B cell (primary cell): ENCODE measurements at regions not wholly inside any gene's neighbourhood (a gene's known extent, or its start where the extent isn't known, plus 50 kb on each side); places are given as distances from the start of the nearest gene placed in this dataset.

Experiments
- EZH2 ChIP-seq: IDR thresholded peaks from 2 replicates; pipeline ENCODE4 v1.6.1; 2012; ENCODE audit warnings: borderline replicate concordance, low read depth, mild to moderate bottlenecking, moderate library complexity, low read length; ENCODE audit not compliant: insufficient read depth, poor library complexity, severe bottlenecking
- TF ChIP-seq, protein P1 (sequence below): fragments of 200-600 bp; IDR thresholded peaks from one replicate; pipeline ENCODE4 v1.8.0; 2022; ENCODE audit warnings: antibody characterized with exemption, mild to moderate bottlenecking

DNA sequence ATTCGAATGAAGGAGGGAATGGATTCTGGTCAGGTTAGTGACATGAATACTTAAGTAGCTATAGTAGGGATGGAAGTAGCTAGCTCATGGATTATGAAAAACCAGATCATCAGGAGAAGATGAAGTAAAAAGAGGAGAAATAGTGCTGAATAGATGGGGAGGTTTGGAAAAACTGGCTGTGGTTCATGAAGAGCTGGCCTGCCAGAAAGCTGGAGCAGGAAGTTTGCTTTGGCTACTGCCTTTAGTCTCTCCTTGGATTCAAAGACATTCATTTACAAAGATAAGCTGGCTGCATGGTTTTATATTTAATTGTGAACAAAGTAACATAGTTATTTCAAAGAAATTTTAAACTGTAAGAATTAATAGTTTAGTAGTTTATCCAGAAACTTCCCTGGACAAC, 567.0 kb downstream of the RIT2 start:
- TF ChIP-seq, protein P1, sequence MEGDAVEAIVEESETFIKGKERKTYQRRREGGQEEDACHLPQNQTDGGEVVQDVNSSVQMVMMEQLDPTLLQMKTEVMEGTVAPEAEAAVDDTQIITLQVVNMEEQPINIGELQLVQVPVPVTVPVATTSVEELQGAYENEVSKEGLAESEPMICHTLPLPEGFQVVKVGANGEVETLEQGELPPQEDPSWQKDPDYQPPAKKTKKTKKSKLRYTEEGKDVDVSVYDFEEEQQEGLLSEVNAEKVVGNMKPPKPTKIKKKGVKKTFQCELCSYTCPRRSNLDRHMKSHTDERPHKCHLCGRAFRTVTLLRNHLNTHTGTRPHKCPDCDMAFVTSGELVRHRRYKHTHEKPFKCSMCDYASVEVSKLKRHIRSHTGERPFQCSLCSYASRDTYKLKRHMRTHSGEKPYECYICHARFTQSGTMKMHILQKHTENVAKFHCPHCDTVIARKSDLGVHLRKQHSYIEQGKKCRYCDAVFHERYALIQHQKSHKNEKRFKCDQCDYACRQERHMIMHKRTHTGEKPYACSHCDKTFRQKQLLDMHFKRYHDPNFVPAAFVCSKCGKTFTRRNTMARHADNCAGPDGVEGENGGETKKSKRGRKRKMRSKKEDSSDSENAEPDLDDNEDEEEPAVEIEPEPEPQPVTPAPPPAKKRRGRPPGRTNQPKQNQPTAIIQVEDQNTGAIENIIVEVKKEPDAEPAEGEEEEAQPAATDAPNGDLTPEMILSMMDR, result no peak
- no peak for TF ChIP-seq EZH2
